ENCODE measurements at regions not wholly inside any gene's neighbourhood (a gene's known extent, or its start where the extent isn't known, plus 50 kb on each side); places are given as distances from the start of the nearest gene placed in this dataset.

DNA sequence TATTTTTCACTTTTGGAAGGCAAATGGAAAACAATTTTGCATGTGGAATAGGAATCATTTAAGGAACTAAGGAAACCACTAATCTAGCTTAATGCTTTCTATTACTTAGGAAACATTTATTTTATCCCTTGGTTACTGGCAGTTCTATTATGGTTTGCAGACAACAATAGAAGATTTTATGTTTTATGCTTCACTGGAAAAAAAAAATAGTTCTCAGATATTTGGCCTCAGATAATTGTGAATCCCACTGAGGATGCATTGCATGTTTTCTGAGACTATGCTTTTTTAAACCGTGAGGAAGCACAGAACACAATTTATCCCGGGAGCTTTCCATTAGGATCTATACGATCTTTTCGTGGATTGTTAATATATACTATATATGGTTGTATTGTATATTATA, 356.9 kb downstream of the CSNK1G3 start:
- DNase-seq (ENCODE audit: low spot score), result no peak
- H3K27ac ChIP-seq (ENCODE audit: low read depth in 1 of 2, low read length in 2 of 2), result no peak overlapping the region
- no peak overlapping the region for H3K9ac ChIP-seq (ENCODE audit: low read depth in 1 of 2, low read length in 2 of 2)
- no peaks in the 10 kb centered on the region for H3K36me3 ChIP-seq (ENCODE audit: control insufficient read depth in 4 of 4, insufficient read depth in 3 of 4, low read depth in 1 of 4, low read length in 3 of 4)
- WGBS, result 82% methylated on average over 4 of the region's 4 CpGs
- H3K4me3 ChIP-seq (ENCODE audit: low read depth in 1 of 3, low read length in 3 of 3), result no peak overlapping the region
- TF ChIP-seq CTCF (IDR thresholded peaks at IDR 0.05; ENCODE audit: low read depth, low read length, missing input control) (no peak), GABPA (IDR thresholded peaks at IDR 0.05 in 1 of 2, conservative IDR thresholded peaks at IDR 0.05 in 1 of 2) (no peak), JUND (IDR thresholded peaks at IDR 0.05) (no peak), ATF3 (IDR thresholded peaks at IDR 0.05) (no peak), EGR1 (IDR thresholded peaks at IDR 0.05; ENCODE audit: low read depth in 2 of 2) (no peak)
- TF ChIP-seq, protein P1, sequence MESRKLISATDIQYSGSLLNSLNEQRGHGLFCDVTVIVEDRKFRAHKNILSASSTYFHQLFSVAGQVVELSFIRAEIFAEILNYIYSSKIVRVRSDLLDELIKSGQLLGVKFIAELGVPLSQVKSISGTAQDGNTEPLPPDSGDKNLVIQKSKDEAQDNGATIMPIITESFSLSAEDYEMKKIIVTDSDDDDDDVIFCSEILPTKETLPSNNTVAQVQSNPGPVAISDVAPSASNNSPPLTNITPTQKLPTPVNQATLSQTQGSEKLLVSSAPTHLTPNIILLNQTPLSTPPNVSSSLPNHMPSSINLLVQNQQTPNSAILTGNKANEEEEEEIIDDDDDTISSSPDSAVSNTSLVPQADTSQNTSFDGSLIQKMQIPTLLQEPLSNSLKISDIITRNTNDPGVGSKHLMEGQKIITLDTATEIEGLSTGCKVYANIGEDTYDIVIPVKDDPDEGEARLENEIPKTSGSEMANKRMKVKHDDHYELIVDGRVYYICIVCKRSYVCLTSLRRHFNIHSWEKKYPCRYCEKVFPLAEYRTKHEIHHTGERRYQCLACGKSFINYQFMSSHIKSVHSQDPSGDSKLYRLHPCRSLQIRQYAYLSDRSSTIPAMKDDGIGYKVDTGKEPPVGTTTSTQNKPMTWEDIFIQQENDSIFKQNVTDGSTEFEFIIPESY (IDR thresholded peaks at IDR 0.05), result no peak
- no peaks in the 10 kb centered on the region for H3K27me3 ChIP-seq (ENCODE audit: control insufficient read depth in 4 of 4, insufficient read depth in 4 of 4, low read length in 3 of 4)
- H3K4me1 ChIP-seq (ENCODE audit: control insufficient read depth in 4 of 4, insufficient read depth in 4 of 4, low read length in 3 of 4), result no peaks in the 10 kb centered on the region
- no peaks in the 10 kb centered on the region for H3K9me3 ChIP-seq (ENCODE audit: control insufficient read depth in 4 of 4, low read length in 3 of 4)

DNA sequence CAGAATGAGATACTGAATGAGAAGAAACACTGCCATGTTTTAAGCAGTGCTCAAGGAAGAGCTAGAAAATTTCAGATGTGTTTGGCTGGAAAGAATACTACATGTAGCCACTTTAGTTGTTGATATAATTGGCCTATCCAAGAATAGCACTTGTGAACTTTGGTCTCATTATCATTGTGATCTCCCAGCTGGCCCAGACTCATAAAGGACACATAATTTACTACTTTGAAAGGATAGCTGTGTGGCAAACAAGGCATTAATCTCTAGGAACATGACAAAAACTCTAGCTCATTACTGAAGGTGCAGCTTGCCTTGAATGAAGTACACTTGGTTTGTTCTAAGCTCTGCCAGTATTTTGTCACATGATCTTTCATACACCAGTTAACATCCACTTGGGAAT, 356.3 kb downstream of the CSNK1G3 start:
- no peak overlapping the region for H3K4me3 ChIP-seq (ENCODE audit: low read depth in 1 of 3, low read length in 3 of 3)
- H3K36me3 ChIP-seq (ENCODE audit: control insufficient read depth in 4 of 4, insufficient read depth in 3 of 4, low read depth in 1 of 4, low read length in 3 of 4), result no peaks in the 10 kb centered on the region
- no peak overlapping the region for H3K9ac ChIP-seq (ENCODE audit: low read depth in 1 of 2, low read length in 2 of 2)
- H3K9me3 ChIP-seq (ENCODE audit: control insufficient read depth in 4 of 4, low read length in 3 of 4), result no peaks in the 10 kb centered on the region
- DNase-seq (ENCODE audit: low spot score), result no peak
- H3K27me3 ChIP-seq (ENCODE audit: control insufficient read depth in 4 of 4, insufficient read depth in 4 of 4, low read length in 3 of 4), result no peaks in the 10 kb centered on the region
- H3K4me1 ChIP-seq (ENCODE audit: control insufficient read depth in 4 of 4, insufficient read depth in 4 of 4, low read length in 3 of 4), result no peaks in the 10 kb centered on the region
- no peak overlapping the region for H3K27ac ChIP-seq (ENCODE audit: low read depth in 1 of 2, low read length in 2 of 2)
- TF ChIP-seq FOXA2 (IDR thresholded peaks at IDR 0.05) (no peak), EGR1 (IDR thresholded peaks at IDR 0.05; ENCODE audit: low read depth in 2 of 2) (no peak), MAX (IDR thresholded peaks at IDR 0.05) (no peak), RAD21 (IDR thresholded peaks at IDR 0.05) (no peak), HNF4A (conservative IDR thresholded peaks at IDR 0.05) (peak; percentile 25 to 37)

- H3K27me3 ChIP-seq (ENCODE audit: control insufficient read depth in 4 of 4, insufficient read depth in 4 of 4, low read length in 3 of 4), result no peaks in the 10 kb centered on the region
- no peak overlapping the region for H3K27ac ChIP-seq (ENCODE audit: low read depth in 1 of 2, low read length in 2 of 2)
- no peak overlapping the region for H3K4me3 ChIP-seq (ENCODE audit: low read depth in 1 of 3, low read length in 3 of 3)
- H3K36me3 ChIP-seq (ENCODE audit: control insufficient read depth in 4 of 4, insufficient read depth in 3 of 4, low read depth in 1 of 4, low read length in 3 of 4), result no peaks in the 10 kb centered on the region
- H3K9ac ChIP-seq (ENCODE audit: low read depth in 1 of 2, low read length in 2 of 2), result no peak overlapping the region
- no peaks in the 10 kb centered on the region for H3K4me1 ChIP-seq (ENCODE audit: control insufficient read depth in 4 of 4, insufficient read depth in 4 of 4, low read length in 3 of 4)
- no peak for DNase-seq (ENCODE audit: low spot score)
- H3K9me3 ChIP-seq (ENCODE audit: control insufficient read depth in 4 of 4, low read length in 3 of 4), result no peaks in the 10 kb centered on the region
- WGBS, result 93% methylated on average over 8 of the region's 8 CpGs
- TF ChIP-seq GABPA (IDR thresholded peaks at IDR 0.05 in 1 of 2, conservative IDR thresholded peaks at IDR 0.05 in 1 of 2), result no peak
- no peak for TF ChIP-seq CTCF (IDR thresholded peaks at IDR 0.05; ENCODE audit: low read depth, low read length, missing input control)
- TF ChIP-seq RAD21 (IDR thresholded peaks at IDR 0.05), result no peak
- TF ChIP-seq TAF1 (conservative IDR thresholded peaks at IDR 0.05), result no peak
- no peak for TF ChIP-seq ATF3 (IDR thresholded peaks at IDR 0.05)
- TF ChIP-seq SP1 (IDR thresholded peaks at IDR 0.05), result no peak
- no peak for TF ChIP-seq MAX (IDR thresholded peaks at IDR 0.05)
- TF ChIP-seq YY1 (IDR thresholded peaks at IDR 0.05), result no peak
- TF ChIP-seq JUND (IDR thresholded peaks at IDR 0.05), result no peak
- no peak for TF ChIP-seq FOXA1 (IDR thresholded peaks at IDR 0.05)
- no peak for TF ChIP-seq HNF4A (conservative IDR thresholded peaks at IDR 0.05)
- no peak for TF ChIP-seq NR2F2 (IDR thresholded peaks at IDR 0.05)
- TF ChIP-seq EGR1 (IDR thresholded peaks at IDR 0.05; ENCODE audit: low read depth in 2 of 2), result no peak
- TF ChIP-seq FOXA2 (IDR thresholded peaks at IDR 0.05), result no peak
- TF ChIP-seq HNF4G (IDR thresholded peaks at IDR 0.05), result no peak
- TF ChIP-seq, protein P1 (IDR thresholded peaks at IDR 0.05), result no peak
These were observed 353.7 kb downstream of the CSNK1G3 start for GRCh38 chr5:123865641-123866040.
